ENCODE measurements at regions not wholly inside any gene's neighbourhood (a gene's known extent, or its start where the extent isn't known, plus 50 kb on each side); places are given as distances from the start of the nearest gene placed in this dataset.

- TF ChIP-seq YY1 (IDR thresholded peaks at IDR 0.05; ENCODE audit: extremely low read depth, insufficient replicate concordance, low read depth, low read length) (no peak), CBX3 (IDR thresholded peaks at IDR 0.05; ENCODE audit: low read depth) (no peak), EGR1 (IDR thresholded peaks at IDR 0.05; ENCODE audit: low read depth) (no peak), CTCF (IDR thresholded peaks at IDR 0.05 in 2 of 3, conservative IDR thresholded peaks at IDR 0.05 in 1 of 3; ENCODE audit: borderline replicate concordance in 1 of 3, insufficient read depth in 1 of 3, low read depth in 2 of 3, low read length in 2 of 3) (no peak), ZNF274 (IDR thresholded peaks at IDR 0.05; ENCODE audit: low read depth, low read length) (no peak)
Observed at GRCh38 chr2:37871456-37872191, 53.5 kb upstream of the RMDN2 start (continued).

GRCh38 chr2:37872192-37872750 is 52.8 kb upstream of the RMDN2 start:
- Histone ChIP-seq H3K79me2 (ENCODE audit: insufficient read depth, low read length) (no peaks in the 10 kb centered on the region), H3K27me3 (ENCODE audit: insufficient read depth, low read length) (no peaks in the 10 kb centered on the region), H3K9me3 (ENCODE audit: control insufficient read depth in 1 of 2, insufficient read depth in 1 of 2, low read depth in 1 of 2, low read length in 2 of 2) (no peaks in the 10 kb centered on the region), H3K9me2 (ENCODE audit: insufficient read depth) (no peaks in the 10 kb centered on the region), H3K27ac (ENCODE audit: low read depth, low read length) (no peak overlapping the region), H2AFZ (ENCODE audit: low read depth, low read length, poor library complexity, severe bottlenecking) (no peak overlapping the region), H3K4me3 (replicated peaks in 1 of 2; ENCODE audit: low read depth in 1 of 2, low read length in 2 of 2) (no peak overlapping the region), H4K20me1 (ENCODE audit: insufficient read depth) (no peaks in the 10 kb centered on the region), H3K36me3 (ENCODE audit: control insufficient read depth in 1 of 2, insufficient read depth in 2 of 2, low read length in 2 of 2) (no peaks in the 10 kb centered on the region), H3K9ac (ENCODE audit: low read length) (no peak overlapping the region), H3K4me1 (ENCODE audit: control insufficient read depth in 1 of 2, insufficient read depth in 2 of 2, low read length in 2 of 2) (no peaks in the 10 kb centered on the region), H3K4me2 (ENCODE audit: low read length) (no peak overlapping the region)
- no peak for ATAC-seq
- DNase-seq (ENCODE audit: low read depth, low spot score) = no peak
- ChIA-PET RAD21 (ENCODE audit: low non-redundant PET in 1 of 2, low total read pairs in 2 of 2, uncharacterized antibody in 2 of 2, unreplicated experiment in 2 of 2) (no interaction called here), POLR2A (no interaction called here), CTCF (interaction anchor here (1.5 kb wide), 1 partner anchor 9 kb away, joined by 4 read pairs; no protein-coding TSS in a partner anchor)
- TF ChIP-seq CTCF (IDR thresholded peaks at IDR 0.05 in 2 of 3, conservative IDR thresholded peaks at IDR 0.05 in 1 of 3; ENCODE audit: borderline replicate concordance in 1 of 3, insufficient read depth in 1 of 3, low read depth in 2 of 3, low read length in 2 of 3) = no peak
- no peak for TF ChIP-seq SRF (IDR thresholded peaks at IDR 0.05; ENCODE audit: low read depth)
- no peak for TF ChIP-seq FOSL1 (IDR thresholded peaks at IDR 0.05; ENCODE audit: low read depth)
- TF ChIP-seq YY1 (IDR thresholded peaks at IDR 0.05; ENCODE audit: extremely low read depth, insufficient replicate concordance, low read depth, low read length) = no peak
- no peak for TF ChIP-seq TCF7L2 (IDR thresholded peaks at IDR 0.05; ENCODE audit: borderline replicate concordance, extremely low read depth, insufficient read depth, insufficient read length)
- TF ChIP-seq ZBTB33 (IDR thresholded peaks at IDR 0.05; ENCODE audit: extremely low read depth, insufficient replicate concordance, low read length) = no peak
- no peak for TF ChIP-seq POLR2AphosphoS5 (IDR thresholded peaks at IDR 0.05; ENCODE audit: low read depth, low read length)
- no peak for TF ChIP-seq EZH2 (IDR thresholded peaks at IDR 0.05)
- TF ChIP-seq MAX (IDR thresholded peaks at IDR 0.05) = no peak
- TF ChIP-seq POLR2A (IDR thresholded peaks at IDR 0.05; ENCODE audit: borderline replicate concordance, extremely low read depth, insufficient read depth, insufficient read length) = no peak
- no peak for TF ChIP-seq CBX3 (IDR thresholded peaks at IDR 0.05; ENCODE audit: low read depth)
- no peak for TF ChIP-seq EZH2phosphoT487 (IDR thresholded peaks at IDR 0.05; ENCODE audit: borderline replicate concordance)
- intact Hi-C loops (cut with micrococcal nuclease) = loop anchor here (10.0 kb wide), 1 partner anchor 587 kb away; no protein-coding TSS in a partner anchor
- no TSS peak for BruUV-seq (replicated peaks)

All from HCT116 (cell line).